NCI-H1694 (cell line): ENCODE measurements at regions not wholly inside any gene's neighbourhood (a gene's known extent, or its start where the extent isn't known, plus 50 kb on each side); places are given as distances from the start of the nearest gene placed in this dataset.
"Not testable (repeated sequence)": the region's sequence is repeated elsewhere in the genome, so short reads cannot be mapped to it uniquely, and the experiment has no call there.

ENCODE experiments used
- DNase-seq: peaks from one replicate; lab custom pipeline; 2025; lab: John Stamatoyannopoulos, UW

DNA sequence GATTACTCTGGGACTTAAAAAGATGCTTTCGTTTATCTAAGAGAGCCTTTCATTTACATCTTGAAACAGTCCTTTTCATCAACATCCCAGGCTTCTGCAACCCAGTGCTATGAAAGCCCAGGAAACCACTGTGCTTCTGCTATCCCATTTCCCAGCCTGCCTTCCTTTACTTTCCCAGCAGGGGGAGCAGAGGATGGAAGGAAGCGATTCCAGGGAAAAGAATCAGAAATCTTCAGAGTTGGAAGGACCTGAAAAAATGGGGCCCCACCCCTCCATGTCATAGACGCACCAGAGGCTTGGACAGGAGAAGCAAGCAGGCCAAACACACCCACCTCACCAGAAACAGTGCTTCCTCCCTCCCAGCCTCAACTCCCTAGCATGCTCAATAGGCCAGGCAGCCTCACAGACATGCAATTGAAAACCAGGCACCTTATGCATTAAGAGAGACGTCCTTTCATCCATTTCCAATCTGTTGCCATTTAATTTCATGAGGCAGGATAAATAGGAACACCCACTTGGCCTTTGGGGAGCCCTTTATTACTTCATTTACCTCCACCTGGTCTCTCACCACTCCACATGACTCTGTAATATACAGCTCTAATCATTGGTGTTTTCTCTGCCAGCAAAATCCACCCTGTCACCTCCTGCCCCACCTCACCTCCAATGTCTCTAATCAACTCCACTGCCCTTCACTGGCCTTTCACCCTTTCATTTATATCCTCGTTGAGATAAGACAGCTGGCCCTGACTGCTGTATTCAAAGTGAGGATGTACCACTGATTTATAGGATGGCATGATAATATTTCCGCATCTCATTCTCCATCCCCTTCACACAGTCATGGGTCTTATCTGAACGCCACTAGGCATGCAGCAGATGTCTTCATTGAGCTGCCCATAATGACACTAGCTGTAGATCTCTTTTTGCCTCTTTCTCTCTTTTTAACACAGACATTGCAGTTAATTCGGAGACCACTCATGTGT lies 583.9 kb downstream of the NTRK3 start:
- peak; percentile 2 for DNase-seq

- no peak for DNase-seq
Measured at GRCh38 chr15:87671289-87671688, 585.2 kb downstream of the NTRK3 start.

GRCh38 chr15:87669846-87670245 lies 586.7 kb downstream of the NTRK3 start:
- peak; percentile 48 for DNase-seq

DNA sequence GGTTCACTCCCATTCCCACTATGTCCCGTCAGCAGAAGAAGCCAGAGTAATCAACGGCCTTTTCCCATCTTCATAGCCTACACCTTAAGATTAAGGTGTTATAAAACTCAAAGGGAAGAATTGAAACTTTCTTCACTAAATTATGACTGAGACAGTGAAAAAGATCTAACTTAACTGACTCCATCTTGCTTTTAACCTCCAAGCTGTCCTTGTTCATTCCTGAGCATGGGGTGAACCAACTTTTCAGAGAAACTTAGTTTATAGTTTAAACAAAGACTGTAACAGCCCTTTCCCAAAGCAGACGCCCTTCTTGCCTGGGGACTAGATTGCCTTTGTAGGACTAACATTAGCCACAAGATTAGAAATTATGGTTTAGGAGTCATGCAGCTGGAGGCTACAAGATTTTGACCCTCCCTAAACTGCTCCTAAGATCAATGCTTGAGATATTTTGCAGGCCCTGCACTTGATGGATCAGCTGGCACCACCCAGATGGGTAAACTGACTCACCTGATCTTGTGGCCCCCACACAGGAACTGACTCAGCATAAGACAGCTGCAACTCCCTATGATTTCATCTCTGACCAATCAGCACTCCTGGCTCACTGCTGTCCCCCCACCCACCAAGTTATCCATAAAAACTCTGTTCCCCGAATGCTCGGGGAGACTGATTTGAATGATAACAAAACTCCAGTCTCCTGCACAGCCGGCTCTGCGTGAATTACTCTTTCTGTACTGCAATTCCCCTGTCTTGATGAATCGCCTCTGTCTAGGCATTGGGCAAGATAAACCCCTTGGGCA lies 587.6 kb downstream of the NTRK3 start:
- not testable (repeated sequence) for DNase-seq

- DNase-seq, result no peak
Measured at GRCh38 chr15:87667643-87668042, 588.9 kb downstream of the NTRK3 start.

GRCh38 chr15:87662575-87662974 lies 594.0 kb downstream of the NTRK3 start:
- DNase-seq, result no peak

- no peak for DNase-seq
Measured at GRCh38 chr15:87661454-87662355, 594.8 kb downstream of the NTRK3 start.

DNA sequence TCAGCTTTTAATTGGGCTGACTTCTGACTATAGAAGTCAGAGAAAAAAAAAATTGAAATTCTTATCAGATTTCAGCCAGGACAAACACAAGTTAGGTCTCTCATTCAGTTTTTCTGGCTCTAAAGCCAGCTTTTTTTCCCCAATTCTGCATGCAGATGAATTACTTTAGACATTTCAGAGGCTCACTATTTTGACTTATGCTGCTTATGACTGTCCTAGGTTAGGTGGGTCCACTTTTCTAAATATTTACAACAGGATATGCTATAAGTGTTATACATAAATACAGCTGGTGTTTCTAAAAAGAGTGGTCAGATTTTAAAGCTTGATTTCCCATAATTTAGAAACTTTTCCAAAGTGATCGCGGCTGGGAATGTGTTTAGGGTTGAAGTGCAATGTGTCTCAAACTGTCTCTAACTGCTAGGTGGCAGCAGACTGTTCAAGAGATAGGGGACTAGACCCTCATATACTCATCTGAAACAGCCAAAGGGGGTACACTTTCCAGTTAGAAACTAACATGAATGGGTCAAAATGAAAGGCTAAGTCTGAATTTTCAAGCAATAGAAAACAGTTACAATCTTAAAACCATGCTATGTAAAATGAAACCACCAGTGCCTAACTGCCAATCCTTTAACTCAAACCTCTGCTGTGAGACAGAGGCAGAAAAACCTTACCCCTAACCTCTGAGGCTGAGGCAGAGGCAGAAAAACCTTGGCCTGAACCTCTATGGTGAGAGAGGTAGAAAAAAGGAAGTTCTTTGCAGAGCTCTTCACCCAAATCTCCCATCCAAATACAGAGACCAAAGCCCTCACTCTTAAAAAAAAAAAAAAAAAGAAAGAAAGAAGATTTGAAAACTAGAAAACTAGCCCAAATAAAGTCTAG lies 596.0 kb downstream of the NTRK3 start:
- no peak for DNase-seq

GRCh38 chr15:87656372-87656771 lies 600.2 kb downstream of the NTRK3 start:
- DNase-seq, result no peak

GRCh38 chr15:87653646-87654045 lies 602.9 kb downstream of the NTRK3 start:
- DNase-seq, result no peak

DNA sequence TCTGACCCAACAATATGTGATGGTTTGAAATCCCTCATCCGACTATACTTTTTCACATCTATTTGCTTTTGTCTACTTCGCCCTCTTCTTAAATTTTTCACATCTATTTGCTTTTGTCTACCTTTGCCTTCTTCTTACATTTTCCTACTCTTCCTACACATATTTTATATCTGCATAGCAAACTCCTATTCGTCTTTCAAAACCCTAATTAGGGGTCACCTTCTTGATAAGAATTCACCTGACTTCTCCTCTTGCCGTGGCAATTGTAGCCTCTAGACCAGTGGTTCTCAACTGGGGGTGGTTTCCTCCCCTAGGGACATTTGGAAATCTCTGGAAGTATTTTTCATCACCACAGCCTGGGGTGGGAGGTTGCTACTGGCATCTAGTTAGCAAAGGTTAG lies 607.4 kb downstream of the NTRK3 start:
- DNase-seq, result no peak

DNA sequence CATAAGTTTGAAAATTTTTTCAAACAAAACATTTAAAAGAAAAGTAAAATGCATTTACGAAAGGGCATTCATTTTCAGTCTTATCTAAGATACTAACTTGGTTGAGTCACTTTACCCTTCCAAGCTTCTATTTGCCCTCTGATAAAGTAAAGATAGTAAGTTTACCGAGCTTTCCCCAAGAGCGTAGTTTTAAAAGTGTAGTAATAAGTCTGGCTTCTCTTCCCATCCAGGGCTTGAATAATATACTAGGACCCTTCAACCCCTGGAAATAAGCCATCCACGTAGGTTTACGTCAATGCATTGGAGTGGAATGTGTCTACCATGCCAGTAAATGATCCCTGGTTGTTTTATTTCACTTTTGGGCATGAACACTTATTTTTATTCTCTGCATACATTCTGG lies 608.3 kb downstream of the NTRK3 start:
- no peak for DNase-seq

DNA sequence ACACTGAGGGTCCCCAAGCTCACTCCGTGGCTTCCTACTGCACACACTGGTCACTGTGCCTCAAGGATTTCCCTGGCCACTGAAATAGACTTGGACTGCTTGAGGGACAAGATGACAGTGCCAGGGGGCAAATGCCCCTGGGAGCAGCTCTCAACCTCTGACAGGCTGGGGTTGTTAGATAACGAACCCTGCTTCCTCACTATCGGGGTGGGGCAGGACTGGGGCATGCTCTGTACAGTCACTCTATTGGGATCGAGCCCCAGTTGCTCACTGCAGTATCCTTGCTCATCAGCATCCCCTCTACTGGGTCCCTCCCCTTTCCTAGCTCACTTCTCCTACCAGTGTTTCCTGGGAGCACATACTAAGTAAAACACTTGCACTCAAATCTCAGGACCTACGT lies 610.8 kb downstream of the NTRK3 start:
- no peak for DNase-seq

- DNase-seq, result not testable (repeated sequence)
Measured at GRCh38 chr15:87642997-87643396, 613.5 kb downstream of the NTRK3 start.

GRCh38 chr15:87639305-87640011 lies 617.1 kb downstream of the NTRK3 start:
- DNase-seq, result no peak

DNA sequence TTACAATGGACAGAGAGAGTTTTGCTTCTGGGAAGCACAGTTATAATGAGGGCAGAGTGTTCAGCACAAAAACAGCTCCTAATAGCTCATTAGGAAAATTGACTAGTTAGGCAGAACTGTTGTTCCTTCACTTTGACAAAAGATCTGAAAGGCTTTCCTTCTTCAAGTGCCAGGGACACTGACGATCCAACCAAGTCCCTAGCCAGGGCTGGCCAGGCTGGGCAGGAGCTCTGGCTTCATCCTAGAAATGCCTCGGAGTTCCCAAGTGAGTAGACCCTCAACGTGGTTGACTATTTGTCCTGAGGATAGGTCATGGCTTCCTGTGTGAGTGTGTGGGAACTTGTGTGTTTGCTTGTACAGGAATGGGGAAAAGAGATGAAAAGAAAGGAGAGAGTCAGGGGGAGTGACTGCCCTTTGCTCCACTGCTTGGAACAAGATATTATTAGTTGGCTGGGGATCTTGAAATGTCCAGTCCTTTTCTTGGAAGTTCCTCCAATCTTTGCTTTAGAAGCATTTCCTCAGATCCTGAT lies 617.9 kb downstream of the NTRK3 start:
- no peak for DNase-seq

DNA sequence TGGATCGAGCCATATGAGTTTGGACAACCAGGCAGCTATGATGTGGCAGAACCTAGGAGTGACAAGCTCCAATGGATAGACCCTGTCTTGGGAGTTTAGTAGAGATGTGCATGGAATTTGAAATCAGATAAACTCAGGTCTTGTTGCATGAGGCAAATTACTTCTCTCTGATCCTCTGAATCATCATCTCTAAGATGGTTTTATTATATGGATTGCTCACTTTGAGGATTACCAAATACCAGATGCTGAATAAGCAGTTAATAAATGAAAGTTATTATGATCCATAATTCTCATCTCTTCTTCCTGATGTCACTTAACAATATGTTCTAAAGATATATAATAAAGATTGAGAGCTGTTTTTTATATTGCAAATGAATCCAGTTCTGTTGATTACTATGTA lies 622.2 kb downstream of the NTRK3 start:
- DNase-seq, result no peak

- no peak for DNase-seq
Measured at GRCh38 chr15:87633525-87633924, 623.0 kb downstream of the NTRK3 start.

DNA sequence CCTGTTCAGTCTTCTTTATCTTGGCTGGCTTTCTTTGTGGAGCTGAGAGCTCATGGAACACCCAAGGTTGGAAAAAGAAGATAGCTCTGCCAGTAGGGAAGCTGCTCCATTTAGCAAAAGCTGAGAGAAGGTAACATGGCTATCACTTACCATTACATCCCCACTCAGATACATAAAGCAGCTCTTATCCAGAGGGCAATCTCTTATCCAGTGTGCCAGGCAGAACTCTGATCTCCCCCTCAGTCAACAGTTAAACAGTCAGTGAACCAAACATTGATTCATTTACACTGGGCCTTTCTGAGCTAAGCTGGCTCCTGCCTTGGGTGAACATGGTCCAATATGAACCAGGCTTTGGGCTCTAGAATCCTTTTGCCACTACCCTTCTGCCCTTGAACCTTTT lies 624.2 kb downstream of the NTRK3 start:
- no peak for DNase-seq

DNA sequence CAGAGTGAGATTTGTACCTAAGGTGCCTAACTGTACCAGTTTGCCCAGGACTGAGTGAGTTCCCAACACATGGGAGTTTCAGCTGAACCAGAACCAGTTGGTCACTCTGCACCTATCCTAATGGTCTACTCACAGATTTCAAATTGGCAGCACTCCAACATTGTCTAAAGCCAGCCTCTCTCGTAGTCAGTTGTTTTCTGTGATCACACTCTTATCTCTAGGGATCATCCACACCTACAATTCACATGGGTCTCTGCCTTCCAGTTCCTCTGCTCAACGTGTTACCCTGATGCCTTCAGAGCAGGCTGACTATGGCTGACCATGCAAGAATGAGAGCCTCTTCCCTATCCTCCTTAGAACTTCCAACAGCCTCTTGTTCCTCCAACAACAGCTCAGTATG lies 624.8 kb downstream of the NTRK3 start:
- no peak for DNase-seq
